ENCODE measurements at regions not wholly inside any gene's neighbourhood (a gene's known extent, or its start where the extent isn't known, plus 50 kb on each side); places are given as distances from the start of the nearest gene placed in this dataset.

GRCh38 chr6:50330963-50331362, 281.2 kb upstream of the DEFB112 start:
- TF ChIP-seq CTCF (IDR thresholded peaks at IDR 0.05; ENCODE audit: borderline replicate concordance, control extremely low read depth, extremely low read depth, insufficient read depth, missing control alignments) = no peak
- in situ Hi-C loops (cut with MboI; ENCODE audit: low sequenced_read_pairs, unreplicated experiment) = no loop called here

DNA sequence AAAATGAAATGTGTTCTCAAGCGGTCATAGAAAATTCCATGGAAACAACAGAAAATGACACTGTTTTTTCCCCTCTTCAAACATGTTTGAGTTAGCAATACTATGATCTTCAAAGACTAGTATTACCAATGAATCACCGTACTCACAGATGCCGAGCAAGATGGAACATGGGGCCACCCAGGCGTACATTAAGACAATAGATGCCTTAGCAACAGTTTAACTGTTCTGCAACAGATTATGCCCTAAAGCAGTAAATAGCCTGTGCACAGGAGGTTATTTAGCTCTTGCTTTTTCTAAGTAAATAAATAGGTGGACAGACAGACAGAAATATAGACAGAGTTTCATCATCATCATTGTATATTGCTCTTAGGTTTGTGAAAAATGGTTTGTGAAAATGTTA, 284.0 kb upstream of the DEFB112 start:
- in situ Hi-C loops (cut with MboI; ENCODE audit: low sequenced_read_pairs, unreplicated experiment) = no loop called here
- no peak for DNase-seq (ENCODE audit: low spot score)
- no peak for TF ChIP-seq CTCF (IDR thresholded peaks at IDR 0.05; ENCODE audit: borderline replicate concordance, control extremely low read depth, extremely low read depth, insufficient read depth, missing control alignments)

More at GRCh38 chr6:50330963-50331362, 281.2 kb upstream of the DEFB112 start:
- no peak for DNase-seq (ENCODE audit: low spot score)

DNA sequence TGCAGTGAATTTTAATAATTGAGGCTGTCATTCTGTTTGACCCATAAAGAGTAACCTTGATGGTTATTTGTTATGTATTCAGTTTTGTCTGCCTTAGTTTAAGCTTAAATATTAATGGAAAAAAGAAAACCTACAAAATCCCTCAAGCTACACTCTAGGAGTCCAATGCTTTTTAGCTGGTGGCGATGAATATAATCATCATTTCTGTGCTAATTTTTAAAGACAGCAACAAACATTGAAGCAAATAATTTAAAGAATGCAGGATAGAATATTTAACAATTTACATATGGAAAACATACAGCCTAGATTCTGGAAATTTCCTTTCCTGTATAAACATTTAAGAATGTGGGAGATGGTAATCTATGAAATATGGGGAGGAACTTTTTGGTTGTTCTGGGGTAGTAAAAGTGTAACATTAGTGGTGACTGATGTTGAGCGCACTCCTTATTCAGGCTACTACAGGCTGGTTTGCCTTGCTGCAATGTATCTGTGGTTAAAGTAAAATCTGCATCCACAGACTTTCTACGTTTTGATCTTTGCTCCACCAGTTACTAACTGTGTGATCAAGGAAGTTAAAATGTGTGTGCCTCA, 287.9 kb upstream of the DEFB112 start:
- TF ChIP-seq CTCF (IDR thresholded peaks at IDR 0.05; ENCODE audit: borderline replicate concordance, control extremely low read depth, extremely low read depth, insufficient read depth, missing control alignments) = no peak
- in situ Hi-C loops (cut with MboI; ENCODE audit: low sequenced_read_pairs, unreplicated experiment) = no loop called here
- DNase-seq (ENCODE audit: low spot score) = no peak

DNA sequence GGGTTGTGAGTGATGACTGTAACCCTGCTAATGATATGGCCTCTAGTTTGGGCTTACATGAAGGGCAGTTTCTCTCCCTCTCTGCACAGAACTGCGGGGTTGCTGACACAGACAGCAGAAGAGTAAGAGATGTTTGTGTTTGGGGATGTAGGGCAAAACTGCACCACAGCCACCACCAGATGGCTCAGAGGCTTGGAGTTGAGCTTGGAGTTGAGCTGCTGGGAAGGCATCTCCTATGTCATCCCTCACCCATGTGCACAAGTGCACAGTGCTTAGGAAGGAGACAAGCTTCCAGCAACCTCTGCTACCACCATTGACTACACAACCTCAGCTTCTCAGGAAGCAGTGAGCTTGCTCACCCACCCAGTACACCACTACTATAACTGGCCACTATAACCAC, 303.9 kb upstream of the DEFB112 start:
- no peak for DNase-seq (ENCODE audit: low spot score)
- in situ Hi-C loops (cut with MboI; ENCODE audit: low sequenced_read_pairs, unreplicated experiment) = no loop called here
- TF ChIP-seq CTCF (IDR thresholded peaks at IDR 0.05; ENCODE audit: borderline replicate concordance, control extremely low read depth, extremely low read depth, insufficient read depth, missing control alignments) = no peak

DNA sequence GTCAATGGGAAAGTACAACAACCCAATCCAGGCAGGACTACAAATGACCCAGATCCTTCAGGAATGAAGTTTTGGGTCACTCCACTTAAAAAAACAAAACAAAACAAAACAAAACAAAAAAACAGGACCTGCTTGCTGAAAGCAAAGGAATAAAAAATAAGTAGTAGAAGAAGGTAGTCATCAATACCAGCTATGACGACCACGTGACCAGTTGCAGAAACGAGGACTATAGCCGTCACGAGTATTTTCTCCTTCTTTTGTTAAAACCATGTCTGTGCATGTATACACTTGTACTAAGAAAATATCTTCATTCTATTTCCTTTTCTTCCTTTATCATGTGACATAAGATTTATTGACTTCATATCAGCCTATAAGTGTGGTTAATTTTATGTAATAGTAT, 308.4 kb upstream of the DEFB112 start:
- DNase-seq (ENCODE audit: low spot score) = no peak
- in situ Hi-C loops (cut with MboI; ENCODE audit: low sequenced_read_pairs, unreplicated experiment) = no loop called here
- TF ChIP-seq CTCF (IDR thresholded peaks at IDR 0.05; ENCODE audit: borderline replicate concordance, control extremely low read depth, extremely low read depth, insufficient read depth, missing control alignments) = no peak

DNA sequence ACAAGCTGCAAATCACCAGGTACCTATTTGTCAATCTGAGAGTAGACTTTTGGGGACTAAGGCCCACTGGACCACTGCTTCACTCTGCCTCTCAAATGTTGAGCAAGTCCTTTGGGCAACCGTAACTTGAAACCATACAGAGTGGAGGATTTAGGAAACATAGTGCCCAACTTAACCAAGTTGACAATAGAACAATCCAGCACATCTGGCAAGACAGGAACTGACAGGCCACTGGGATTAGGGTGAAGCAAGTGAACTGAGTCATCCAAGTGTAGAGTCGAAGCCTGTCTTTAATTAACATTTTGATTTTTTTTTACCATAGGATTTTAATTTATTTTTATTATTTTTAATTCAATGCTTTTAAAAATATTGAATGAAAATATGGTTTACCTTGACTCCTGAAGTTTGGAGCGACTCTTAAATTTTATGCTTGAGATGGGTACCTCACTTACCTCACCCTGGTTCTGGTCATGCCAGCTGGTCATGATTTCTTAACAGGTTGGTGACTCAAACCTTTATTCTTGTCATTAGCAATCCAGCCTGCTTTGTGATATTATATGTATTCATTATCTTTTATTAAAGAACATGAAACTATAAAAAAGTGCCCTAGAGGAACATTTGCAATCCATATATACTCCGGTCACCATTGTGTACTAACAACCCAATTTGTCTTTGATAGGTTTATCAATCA, 312.1 kb upstream of the DEFB112 start:
- DNase-seq (ENCODE audit: low spot score) = no peak
- no peak for TF ChIP-seq CTCF (IDR thresholded peaks at IDR 0.05; ENCODE audit: borderline replicate concordance, control extremely low read depth, extremely low read depth, insufficient read depth, missing control alignments)
- in situ Hi-C loops (cut with MboI; ENCODE audit: low sequenced_read_pairs, unreplicated experiment) = no loop called here
